ENCODE measurements at regions not wholly inside any gene's neighbourhood (a gene's known extent, or its start where the extent isn't known, plus 50 kb on each side); places are given as distances from the start of the nearest gene placed in this dataset.

- no peak overlapping the region for H3K4me3 ChIP-seq (ENCODE audit: low read depth, low read length)
- no peak for DNase-seq (ENCODE audit: low read depth, low spot score)
- ChIA-PET CTCF (interaction anchor here (0.9 kb wide), 1 partner anchor 12 kb away, joined by 3 read pairs; no protein-coding TSS in a partner anchor), POLR2A (no interaction called here)
- TF ChIP-seq CTCF (IDR thresholded peaks at IDR 0.05; ENCODE audit: insufficient read depth, low read length, missing control alignments) = no peak
Measured at GRCh38 chr21:35297665-35298064, 248.6 kb upstream of the RUNX1 start.

GRCh38 chr21:35294231-35294898, 245.3 kb upstream of the RUNX1 start:
- H3K4me3 ChIP-seq (ENCODE audit: low read depth, low read length) = no peak overlapping the region
- POLR2A ChIA-PET = no interaction called here
- TF ChIP-seq CTCF (IDR thresholded peaks at IDR 0.05; ENCODE audit: insufficient read depth, low read length, missing control alignments) = no peak
- CTCF ChIA-PET = interaction anchor here (1.2 kb wide), 1 partner anchor 16 kb away, joined by 3 read pairs; no protein-coding TSS in a partner anchor
- DNase-seq (ENCODE audit: low read depth, low spot score) = no peak

GRCh38 chr21:35291973-35292627, 243.0 kb upstream of the RUNX1 start:
- H3K4me3 ChIP-seq (ENCODE audit: low read depth, low read length) = no peak overlapping the region
- ChIA-PET CTCF (no interaction called here), POLR2A (no interaction called here)
- no peak for TF ChIP-seq CTCF (IDR thresholded peaks at IDR 0.05; ENCODE audit: insufficient read depth, low read length, missing control alignments)
- DNase-seq (ENCODE audit: low read depth, low spot score) = no peak

GRCh38 chr21:35291034-35291433, 241.9 kb upstream of the RUNX1 start:
- H3K4me3 ChIP-seq (ENCODE audit: low read depth, low read length) = no peak overlapping the region
- no peak for TF ChIP-seq CTCF (IDR thresholded peaks at IDR 0.05; ENCODE audit: insufficient read depth, low read length, missing control alignments)
- ChIA-PET POLR2A (no interaction called here), CTCF (no interaction called here)
- DNase-seq (ENCODE audit: low read depth, low spot score) = no peak

GRCh38 chr21:35288238-35288637, 239.1 kb upstream of the RUNX1 start:
- no peak for DNase-seq (ENCODE audit: low read depth, low spot score)
- H3K4me3 ChIP-seq (ENCODE audit: low read depth, low read length) = no peak overlapping the region
- TF ChIP-seq CTCF (IDR thresholded peaks at IDR 0.05; ENCODE audit: insufficient read depth, low read length, missing control alignments) = no peak
- CTCF ChIA-PET = no interaction called here
- POLR2A ChIA-PET = no interaction called here

- no peak for DNase-seq (ENCODE audit: low read depth, low spot score)
- no peak overlapping the region for H3K4me3 ChIP-seq (ENCODE audit: low read depth, low read length)
- TF ChIP-seq CTCF (IDR thresholded peaks at IDR 0.05; ENCODE audit: insufficient read depth, low read length, missing control alignments) = no peak
- CTCF ChIA-PET = no interaction called here
- POLR2A ChIA-PET = no interaction called here
Measured at GRCh38 chr21:35284199-35284598, 235.1 kb upstream of the RUNX1 start.

Data from AG04449 (cell line).